ENCODE measurements at regions not wholly inside any gene's neighbourhood (a gene's known extent, or its start where the extent isn't known, plus 50 kb on each side); places are given as distances from the start of the nearest gene placed in this dataset.
A peak's percentile ranks its signal among the peaks of the same experiment; 100 is the strongest.
"Not testable (repeated sequence)": the region's sequence is repeated elsewhere in the genome, so short reads cannot be mapped to it uniquely, and the experiment has no call there.

- no peak for DNase-seq (ENCODE audit: low spot score)
These were observed 684.8 kb upstream of the BCHE start for GRCh38 chr3:166522017-166522416.

GRCh38 chr3:166519443-166519842 lies 682.2 kb upstream of the BCHE start:
- DNase-seq (ENCODE audit: low spot score): no peak

GRCh38 chr3:166518040-166518439 lies 680.8 kb upstream of the BCHE start:
- no peak for DNase-seq (ENCODE audit: low spot score)

GRCh38 chr3:166510382-166510781 lies 673.2 kb upstream of the BCHE start:
- DNase-seq (ENCODE audit: low spot score): peak; percentile 3

GRCh38 chr3:166500420-166500819 lies 663.2 kb upstream of the BCHE start:
- DNase-seq (ENCODE audit: low spot score): not testable (repeated sequence)

- no peak for DNase-seq (ENCODE audit: low spot score)
These were observed 662.4 kb upstream of the BCHE start for GRCh38 chr3:166499636-166500035.

GRCh38 chr3:166498446-166498845 lies 661.2 kb upstream of the BCHE start:
- DNase-seq (ENCODE audit: low spot score): peak; percentile 8

- DNase-seq (ENCODE audit: low spot score): no peak
These were observed 652.6 kb upstream of the BCHE start for GRCh38 chr3:166489826-166490225.

- DNase-seq (ENCODE audit: low spot score): no peak
These were observed 651.9 kb upstream of the BCHE start for GRCh38 chr3:166488977-166489672.

- no peak for DNase-seq (ENCODE audit: low spot score)
These were observed 647.2 kb upstream of the BCHE start for GRCh38 chr3:166484470-166484869.

GRCh38 chr3:166481340-166481739 lies 644.1 kb upstream of the BCHE start:
- DNase-seq (ENCODE audit: low spot score): no peak

GRCh38 chr3:166478356-166478755 lies 641.1 kb upstream of the BCHE start:
- no peak for DNase-seq (ENCODE audit: low spot score)

GRCh38 chr3:166473501-166473900 lies 636.3 kb upstream of the BCHE start:
- DNase-seq (ENCODE audit: low spot score): no peak

- no peak for DNase-seq (ENCODE audit: low spot score)
These were observed 634.8 kb upstream of the BCHE start for GRCh38 chr3:166472015-166472414.

GRCh38 chr3:166471074-166471767 lies 634.0 kb upstream of the BCHE start:
- no peak for DNase-seq (ENCODE audit: low spot score)

- DNase-seq (ENCODE audit: low spot score): no peak
These were observed 625.8 kb upstream of the BCHE start for GRCh38 chr3:166462891-166463470.

- DNase-seq (ENCODE audit: low spot score): no peak
These were observed 624.4 kb upstream of the BCHE start for GRCh38 chr3:166461626-166462025.

- no peak for DNase-seq (ENCODE audit: low spot score)
These were observed 620.2 kb upstream of the BCHE start for GRCh38 chr3:166457382-166457781.

- no peak for DNase-seq (ENCODE audit: low spot score)
These were observed 619.1 kb upstream of the BCHE start for GRCh38 chr3:166456286-166456685.

GRCh38 chr3:166455744-166456143 lies 618.5 kb upstream of the BCHE start:
- DNase-seq (ENCODE audit: low spot score): no peak

- no peak for DNase-seq (ENCODE audit: low spot score)
These were observed 616.3 kb upstream of the BCHE start for GRCh38 chr3:166453478-166453877.

- no peak for DNase-seq (ENCODE audit: low spot score)
These were observed 614.8 kb upstream of the BCHE start for GRCh38 chr3:166451997-166452396.

GRCh38 chr3:166447513-166447912 lies 610.3 kb upstream of the BCHE start:
- DNase-seq (ENCODE audit: low spot score): no peak
